ENCODE measurements at regions not wholly inside any gene's neighbourhood (a gene's known extent, or its start where the extent isn't known, plus 50 kb on each side); places are given as distances from the start of the nearest gene placed in this dataset.
"Not testable (repeated sequence)": the region's sequence is repeated elsewhere in the genome, so short reads cannot be mapped to it uniquely, and the experiment has no call there.

DNA sequence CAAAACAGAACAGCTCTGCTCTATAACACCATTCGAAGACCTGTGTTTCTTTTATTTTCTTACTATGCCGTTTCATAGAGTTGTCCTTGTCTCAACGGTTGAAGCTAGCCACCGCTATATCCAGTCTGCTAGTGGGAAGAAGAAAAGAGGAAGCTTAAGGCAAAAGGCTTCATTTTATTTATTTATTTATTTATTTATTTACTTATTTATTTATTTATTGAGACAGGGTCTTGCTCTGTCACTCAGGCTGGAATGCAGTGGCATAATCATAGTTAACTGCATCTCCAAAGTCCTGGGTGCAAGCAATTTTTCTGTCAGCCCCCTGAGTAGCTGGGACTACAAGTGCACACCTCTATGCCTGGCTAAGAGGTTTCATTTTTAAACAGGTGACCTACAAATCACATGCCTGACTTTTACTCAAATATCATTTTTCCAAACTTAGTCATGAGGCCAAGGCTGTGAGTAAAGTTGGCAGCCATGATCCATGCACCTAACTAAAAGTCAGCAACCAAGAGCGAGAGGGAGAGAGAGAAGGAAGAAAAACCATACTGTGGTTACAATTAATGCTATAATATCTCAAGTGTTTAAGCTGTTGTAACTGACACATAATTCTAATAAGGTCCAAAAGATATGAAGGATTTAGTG lies 1305.3 kb upstream of the LRRTM3 start:
- TF ChIP-seq, protein P1, sequence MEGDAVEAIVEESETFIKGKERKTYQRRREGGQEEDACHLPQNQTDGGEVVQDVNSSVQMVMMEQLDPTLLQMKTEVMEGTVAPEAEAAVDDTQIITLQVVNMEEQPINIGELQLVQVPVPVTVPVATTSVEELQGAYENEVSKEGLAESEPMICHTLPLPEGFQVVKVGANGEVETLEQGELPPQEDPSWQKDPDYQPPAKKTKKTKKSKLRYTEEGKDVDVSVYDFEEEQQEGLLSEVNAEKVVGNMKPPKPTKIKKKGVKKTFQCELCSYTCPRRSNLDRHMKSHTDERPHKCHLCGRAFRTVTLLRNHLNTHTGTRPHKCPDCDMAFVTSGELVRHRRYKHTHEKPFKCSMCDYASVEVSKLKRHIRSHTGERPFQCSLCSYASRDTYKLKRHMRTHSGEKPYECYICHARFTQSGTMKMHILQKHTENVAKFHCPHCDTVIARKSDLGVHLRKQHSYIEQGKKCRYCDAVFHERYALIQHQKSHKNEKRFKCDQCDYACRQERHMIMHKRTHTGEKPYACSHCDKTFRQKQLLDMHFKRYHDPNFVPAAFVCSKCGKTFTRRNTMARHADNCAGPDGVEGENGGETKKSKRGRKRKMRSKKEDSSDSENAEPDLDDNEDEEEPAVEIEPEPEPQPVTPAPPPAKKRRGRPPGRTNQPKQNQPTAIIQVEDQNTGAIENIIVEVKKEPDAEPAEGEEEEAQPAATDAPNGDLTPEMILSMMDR (IDR thresholded peaks at IDR 0.05): no peak
- Mint-ChIP-seq H3K36me3 (ENCODE audit: low read depth) (no peaks in the 10 kb centered on the region), H3K9me3 (ENCODE audit: low read depth) (peaks cover 3% of the 10 kb centered on the region), H3K4me1 (ENCODE audit: low read depth) (peaks cover 24% of the 10 kb centered on the region), H3K27ac (ENCODE audit: unreplicated experiment) (no peak overlapping the region), H3K27me3 (ENCODE audit: low read depth) (no peaks in the 10 kb centered on the region), H3K4me3 (ENCODE audit: unreplicated experiment) (no peak overlapping the region)
- DNase-seq (ENCODE audit: low spot score): no peak

DNA sequence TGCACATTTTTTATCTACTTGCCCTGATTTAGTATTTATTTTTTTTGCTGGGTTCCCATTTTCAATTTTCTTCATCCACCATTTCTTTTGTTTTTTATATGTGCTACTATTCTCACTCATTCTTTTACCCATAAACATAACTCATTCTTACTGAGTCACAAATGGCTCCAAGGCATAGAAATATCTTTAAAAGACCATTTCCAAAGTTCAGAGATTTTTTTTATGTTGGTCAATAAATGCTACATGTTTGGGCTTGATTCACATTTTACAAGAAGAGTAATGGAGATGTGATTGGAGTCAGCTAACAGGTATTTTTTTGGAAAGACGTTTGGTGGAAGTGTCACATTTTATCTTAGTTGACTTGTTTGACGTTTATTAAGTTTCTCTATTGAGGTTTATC lies 1303.2 kb upstream of the LRRTM3 start:
- H3K4me1 Mint-ChIP-seq (ENCODE audit: low read depth): peaks cover 18% of the 10 kb centered on the region
- TF ChIP-seq, protein P1 (IDR thresholded peaks at IDR 0.05): no peak
- no peak for DNase-seq (ENCODE audit: low spot score)
- H3K9me3 Mint-ChIP-seq (ENCODE audit: low read depth): peaks cover 3% of the 10 kb centered on the region
- no peaks in the 10 kb centered on the region for H3K36me3 Mint-ChIP-seq (ENCODE audit: low read depth)
- no peaks in the 10 kb centered on the region for H3K27me3 Mint-ChIP-seq (ENCODE audit: low read depth)
- H3K4me3 Mint-ChIP-seq (ENCODE audit: unreplicated experiment): no peak overlapping the region
- H3K27ac Mint-ChIP-seq (ENCODE audit: unreplicated experiment): no peak overlapping the region

DNA sequence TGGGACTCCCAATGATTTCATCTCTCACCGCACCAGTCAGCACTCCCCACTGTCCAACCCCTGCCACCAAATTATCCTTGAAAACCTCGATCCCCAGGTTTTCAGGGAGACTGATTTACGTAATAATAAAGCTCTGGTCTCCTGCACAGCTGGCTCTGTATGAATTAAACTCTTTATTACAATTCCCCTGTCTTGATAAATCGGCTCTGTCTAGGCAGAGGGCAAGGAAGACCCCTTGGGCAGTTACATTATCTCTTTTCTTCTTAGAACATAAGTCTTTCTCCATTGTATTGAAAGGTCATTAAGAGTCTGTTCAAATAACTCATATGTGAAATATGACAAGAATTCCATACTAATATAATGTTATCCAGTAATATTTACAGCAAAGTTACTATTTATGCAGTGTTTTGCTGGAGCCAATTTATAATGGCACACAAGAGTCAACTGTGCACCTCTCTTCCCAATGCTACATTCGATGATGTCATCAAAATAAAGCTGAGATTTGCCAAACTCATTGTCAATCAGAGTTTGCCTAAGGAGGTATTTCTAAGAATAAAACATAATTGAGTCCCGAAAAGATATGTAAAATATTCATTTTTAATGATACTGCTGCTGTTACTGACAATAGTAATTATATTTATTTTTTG lies 1297.2 kb upstream of the LRRTM3 start:
- peaks cover 3% of the 10 kb centered on the region for H3K36me3 Mint-ChIP-seq (ENCODE audit: low read depth)
- no peak for DNase-seq (ENCODE audit: low spot score)
- no peak overlapping the region for H3K27ac Mint-ChIP-seq (ENCODE audit: unreplicated experiment)

DNA sequence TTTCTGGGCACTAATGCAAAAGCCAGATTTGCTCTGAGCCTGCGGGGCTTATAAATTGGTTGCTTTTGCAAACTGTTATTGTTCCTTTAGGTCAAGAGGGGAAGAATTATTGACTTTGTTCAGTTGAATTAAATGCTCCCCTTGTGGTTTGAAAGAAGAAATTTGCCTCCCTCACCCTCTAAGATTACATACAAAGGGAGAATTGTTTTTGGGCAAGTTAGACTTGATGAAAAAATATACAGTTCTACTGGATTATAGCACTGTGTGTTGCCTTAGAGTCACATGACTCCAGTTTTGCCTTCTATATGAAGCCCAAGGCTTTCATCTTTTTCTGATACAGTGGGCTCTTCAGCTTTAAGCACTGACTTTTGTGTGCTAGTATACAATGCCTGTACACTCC lies 1265.8 kb upstream of the LRRTM3 start:
- H3K27me3 Mint-ChIP-seq (ENCODE audit: low read depth): no peaks in the 10 kb centered on the region
- no peak overlapping the region for H3K4me3 Mint-ChIP-seq (ENCODE audit: unreplicated experiment)
- H3K9me3 Mint-ChIP-seq (ENCODE audit: low read depth): peaks cover 26% of the 10 kb centered on the region
- DNase-seq (ENCODE audit: low spot score): no peak
- TF ChIP-seq, protein P1 (IDR thresholded peaks at IDR 0.05): no peak
- H3K27ac Mint-ChIP-seq (ENCODE audit: unreplicated experiment): no peak overlapping the region
- H3K36me3 Mint-ChIP-seq (ENCODE audit: low read depth): peaks cover 6% of the 10 kb centered on the region
- peaks cover 8% of the 10 kb centered on the region for H3K4me1 Mint-ChIP-seq (ENCODE audit: low read depth)

More for the DNA sequence above, 1297.2 kb upstream of the LRRTM3 start:
- peaks cover 15% of the 10 kb centered on the region for H3K4me1 Mint-ChIP-seq (ENCODE audit: low read depth)
- no peak overlapping the region for H3K4me3 Mint-ChIP-seq (ENCODE audit: unreplicated experiment)
- TF ChIP-seq, protein P1 (IDR thresholded peaks at IDR 0.05): no peak
- H3K9me3 Mint-ChIP-seq (ENCODE audit: low read depth): peaks cover 15% of the 10 kb centered on the region
- H3K27me3 Mint-ChIP-seq (ENCODE audit: low read depth): no peaks in the 10 kb centered on the region

DNA sequence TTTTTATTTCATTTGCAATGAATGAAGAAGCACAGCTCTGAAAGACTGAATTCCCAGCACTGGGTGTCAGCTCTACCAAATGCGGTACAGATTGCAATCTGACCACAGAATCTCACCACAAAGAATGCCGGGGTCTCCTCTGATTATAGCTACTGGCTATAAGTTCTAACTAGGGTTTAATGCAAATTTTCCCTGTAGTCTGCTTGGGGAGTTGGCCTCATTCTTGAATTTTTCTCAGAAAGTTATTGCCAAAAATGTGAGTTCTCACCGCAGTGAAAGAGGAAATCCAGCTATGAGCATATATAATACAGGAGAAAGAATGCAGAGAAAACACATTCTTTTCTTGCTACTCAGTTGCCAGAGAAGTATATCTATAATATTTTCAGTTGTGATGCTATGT lies 1255.7 kb upstream of the LRRTM3 start:
- H3K9me3 Mint-ChIP-seq (ENCODE audit: low read depth): peaks cover 5% of the 10 kb centered on the region
- peaks cover 27% of the 10 kb centered on the region for H3K4me1 Mint-ChIP-seq (ENCODE audit: low read depth)
- no peak for DNase-seq (ENCODE audit: low spot score)
- H3K4me3 Mint-ChIP-seq (ENCODE audit: unreplicated experiment): no peak overlapping the region
- H3K27me3 Mint-ChIP-seq (ENCODE audit: low read depth): no peaks in the 10 kb centered on the region
- TF ChIP-seq, protein P1 (IDR thresholded peaks at IDR 0.05): peak; percentile 14
- peak overlapping the region; percentile 85 for H3K27ac Mint-ChIP-seq (ENCODE audit: unreplicated experiment)
- no peaks in the 10 kb centered on the region for H3K36me3 Mint-ChIP-seq (ENCODE audit: low read depth)

DNA sequence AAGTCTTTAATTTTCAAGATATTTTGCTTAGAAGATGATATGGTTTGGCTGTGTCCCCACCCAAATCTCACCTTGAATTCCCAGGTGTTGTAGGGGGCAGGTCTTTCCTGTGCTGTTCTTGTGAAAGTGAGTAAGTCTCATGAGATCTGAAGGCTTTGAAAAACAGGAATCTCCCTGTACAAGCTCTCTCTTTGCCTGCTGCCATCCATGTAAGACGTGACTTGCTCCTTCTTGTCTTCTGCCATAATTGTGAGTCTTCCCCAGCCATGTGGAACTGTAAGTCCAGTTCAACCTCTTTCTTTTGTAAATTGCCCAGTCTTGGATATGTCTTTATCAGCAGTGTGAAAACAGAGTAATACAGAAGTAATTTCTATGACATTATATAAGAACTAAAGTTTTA lies 1255.2 kb upstream of the LRRTM3 start:
- H3K27ac Mint-ChIP-seq (ENCODE audit: unreplicated experiment): peak overlapping the region; percentile 85
- H3K9me3 Mint-ChIP-seq (ENCODE audit: low read depth); H3K4me3 Mint-ChIP-seq (ENCODE audit: unreplicated experiment); H3K27me3 Mint-ChIP-seq (ENCODE audit: low read depth); DNase-seq (ENCODE audit: low spot score); H3K36me3 Mint-ChIP-seq (ENCODE audit: low read depth): not testable (repeated sequence)
- H3K4me1 Mint-ChIP-seq (ENCODE audit: low read depth): peaks cover 27% of the 10 kb centered on the region
